ENCODE measurements at regions not wholly inside any gene's neighbourhood (a gene's known extent, or its start where the extent isn't known, plus 50 kb on each side); places are given as distances from the start of the nearest gene placed in this dataset.

DNA sequence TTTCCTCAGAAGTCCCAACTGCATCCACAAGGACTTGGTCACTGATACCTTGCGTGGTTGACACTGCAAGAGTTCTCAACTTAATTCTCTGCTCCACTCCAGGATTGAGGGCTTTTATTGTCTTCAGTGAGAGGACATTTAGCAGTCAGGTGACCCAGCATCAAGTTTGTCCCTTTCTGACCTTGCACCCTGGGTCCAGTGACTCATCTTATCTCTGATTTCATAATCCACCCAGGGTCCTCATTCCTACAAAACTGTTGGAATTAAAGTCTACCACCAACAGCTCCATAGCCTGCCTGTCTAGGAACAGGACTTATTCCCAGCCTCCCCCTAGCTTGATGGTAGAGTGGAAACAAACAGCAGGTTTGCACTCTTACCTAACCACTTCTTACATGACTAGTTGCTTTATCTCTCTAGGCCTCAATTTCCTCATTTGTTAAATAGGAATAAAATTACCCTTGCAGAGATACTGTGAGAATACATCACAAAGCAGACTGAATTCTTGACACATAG lies 151.3 kb upstream of the LPP start:
- DNase-seq (no peak), FAIRE-seq (no peak)
- intact Hi-C loops (cut with DNase I): no loop called here
- Histone ChIP-seq H3K9ac (ENCODE audit: low read length in 3 of 3) (no peak overlapping the region), H3K4me1 (ENCODE audit: control insufficient read depth in 2 of 3, insufficient read depth in 2 of 3, low read depth in 1 of 3, low read length in 3 of 3) (peaks cover 0 to 12% (median 3%) of the 10 kb centered on the region in 3 donors), H3K27ac (ENCODE audit: low read depth in 2 of 2, low read length in 2 of 2) (no peak overlapping the region), H3K9me3 (ENCODE audit: control insufficient read depth in 2 of 3, insufficient read depth in 1 of 3, low read length in 3 of 3) (no peaks in the 10 kb centered on the region), H3K27me3 (ENCODE audit: control insufficient read depth, insufficient read depth, low read length) (no peaks in the 10 kb centered on the region), H3K36me3 (ENCODE audit: control insufficient read depth in 2 of 3, insufficient read depth in 3 of 3, low read length in 3 of 3) (no peaks in the 10 kb centered on the region), H3K4me3 (ENCODE audit: low read length in 3 of 3) (no peak overlapping the region)
- TF ChIP-seq, protein P1, sequence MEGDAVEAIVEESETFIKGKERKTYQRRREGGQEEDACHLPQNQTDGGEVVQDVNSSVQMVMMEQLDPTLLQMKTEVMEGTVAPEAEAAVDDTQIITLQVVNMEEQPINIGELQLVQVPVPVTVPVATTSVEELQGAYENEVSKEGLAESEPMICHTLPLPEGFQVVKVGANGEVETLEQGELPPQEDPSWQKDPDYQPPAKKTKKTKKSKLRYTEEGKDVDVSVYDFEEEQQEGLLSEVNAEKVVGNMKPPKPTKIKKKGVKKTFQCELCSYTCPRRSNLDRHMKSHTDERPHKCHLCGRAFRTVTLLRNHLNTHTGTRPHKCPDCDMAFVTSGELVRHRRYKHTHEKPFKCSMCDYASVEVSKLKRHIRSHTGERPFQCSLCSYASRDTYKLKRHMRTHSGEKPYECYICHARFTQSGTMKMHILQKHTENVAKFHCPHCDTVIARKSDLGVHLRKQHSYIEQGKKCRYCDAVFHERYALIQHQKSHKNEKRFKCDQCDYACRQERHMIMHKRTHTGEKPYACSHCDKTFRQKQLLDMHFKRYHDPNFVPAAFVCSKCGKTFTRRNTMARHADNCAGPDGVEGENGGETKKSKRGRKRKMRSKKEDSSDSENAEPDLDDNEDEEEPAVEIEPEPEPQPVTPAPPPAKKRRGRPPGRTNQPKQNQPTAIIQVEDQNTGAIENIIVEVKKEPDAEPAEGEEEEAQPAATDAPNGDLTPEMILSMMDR (IDR thresholded peaks at IDR 0.05; ENCODE audit: borderline replicate concordance, extremely low read depth, insufficient read depth): no peak

DNA sequence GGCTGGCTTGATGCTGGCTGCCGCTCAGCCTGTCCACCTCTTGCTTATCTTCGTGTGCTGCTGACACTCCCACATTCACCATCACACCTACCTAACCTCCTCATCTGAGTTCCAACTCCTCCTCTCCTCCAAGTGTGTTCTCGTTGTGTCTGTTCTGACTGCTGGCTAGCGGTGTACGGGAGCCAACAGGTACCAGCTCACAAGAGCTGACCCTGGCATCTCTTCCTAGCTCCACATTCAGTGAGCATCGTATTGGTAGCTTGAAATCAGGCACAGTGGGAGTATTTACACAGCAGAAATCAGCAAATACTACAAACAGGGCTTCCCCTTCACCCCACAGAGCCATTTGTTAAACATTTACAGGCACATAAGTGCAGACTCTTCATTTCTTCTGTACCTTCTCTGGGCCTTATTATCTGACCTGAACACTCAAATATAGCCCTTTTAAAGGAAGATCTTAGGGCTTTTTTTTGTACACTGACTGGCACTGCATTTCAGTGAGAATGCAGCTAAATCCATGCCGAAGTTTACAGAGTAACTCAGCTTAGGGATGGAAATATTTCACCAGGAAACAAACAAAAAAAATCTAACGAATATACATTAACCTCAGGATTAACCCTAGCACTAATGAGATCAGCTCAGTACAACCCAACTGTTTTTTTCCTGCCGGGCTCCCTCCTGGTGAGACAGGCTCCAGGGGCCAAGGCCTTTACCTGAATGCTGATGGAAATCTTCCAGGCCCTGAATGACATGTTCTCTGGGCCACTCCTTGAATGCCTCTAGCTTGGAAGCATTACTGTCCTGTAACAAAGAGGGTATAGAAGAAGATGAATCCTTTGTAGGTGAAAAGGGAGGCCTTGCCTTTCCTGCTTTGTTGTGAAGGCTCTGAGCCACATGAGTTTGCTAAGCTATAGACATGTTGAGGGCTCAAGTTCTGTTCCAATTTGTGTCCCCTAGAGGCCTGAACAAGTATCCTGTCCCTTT lies 150.5 kb upstream of the LPP start:
- intact Hi-C loops (cut with DNase I): no loop called here
- Histone ChIP-seq H3K36me3 (ENCODE audit: control insufficient read depth in 2 of 3, insufficient read depth in 3 of 3, low read length in 3 of 3) (no peaks in the 10 kb centered on the region), H3K9ac (ENCODE audit: low read length in 3 of 3) (no peak overlapping the region), H3K27me3 (ENCODE audit: control insufficient read depth, insufficient read depth, low read length) (no peaks in the 10 kb centered on the region), H3K4me1 (ENCODE audit: control insufficient read depth in 2 of 3, insufficient read depth in 2 of 3, low read depth in 1 of 3, low read length in 3 of 3) (peaks cover 0 to 12% (median 3%) of the 10 kb centered on the region in 3 donors), H3K27ac (ENCODE audit: low read depth in 2 of 2, low read length in 2 of 2) (peak overlapping the region; percentile 5 to 25), H3K4me3 (ENCODE audit: low read length in 3 of 3) (no peak overlapping the region), H3K9me3 (ENCODE audit: control insufficient read depth in 2 of 3, insufficient read depth in 1 of 3, low read length in 3 of 3) (no peaks in the 10 kb centered on the region)
- no peak for FAIRE-seq
- TF ChIP-seq, protein P1 (IDR thresholded peaks at IDR 0.05; ENCODE audit: borderline replicate concordance, extremely low read depth, insufficient read depth): no peak
- peak in 3 of 5 donors; percentile 20 to 55 (median 52) for DNase-seq

DNA sequence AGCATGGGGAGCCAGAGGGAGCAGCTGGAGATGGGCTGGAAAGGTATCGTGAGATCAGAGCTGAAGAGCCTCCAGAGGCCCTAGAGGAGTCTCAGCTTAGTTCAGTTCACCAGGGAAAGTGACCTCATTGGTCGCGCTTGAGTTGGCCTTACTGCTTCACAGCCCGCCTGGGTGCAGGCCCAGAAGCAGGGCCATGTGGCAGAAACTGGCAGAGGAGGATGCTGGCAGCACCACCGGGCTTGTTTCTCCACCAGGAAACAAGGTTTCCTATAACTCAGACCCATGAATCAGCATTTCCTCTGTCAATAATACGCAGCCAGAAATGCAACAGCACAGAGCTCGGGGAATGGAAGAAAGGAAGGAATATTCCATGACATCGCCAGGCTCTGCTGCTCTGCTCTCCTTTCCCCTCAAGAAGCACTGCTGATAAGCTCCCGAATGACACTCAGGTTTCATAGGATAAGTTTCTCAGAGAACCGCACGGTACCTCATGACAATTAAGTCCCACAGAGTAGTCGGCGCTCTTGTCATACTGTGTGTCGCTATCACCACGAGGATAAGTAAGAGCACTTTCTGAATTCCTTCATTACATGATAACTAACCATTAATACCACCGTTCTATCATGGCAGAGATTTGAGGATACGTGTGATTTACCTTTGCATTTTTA lies 147.1 kb upstream of the LPP start:
- intact Hi-C loops (cut with DNase I): no loop called here
- Histone ChIP-seq H3K4me1 (ENCODE audit: control insufficient read depth in 2 of 3, insufficient read depth in 2 of 3, low read depth in 1 of 3, low read length in 3 of 3) (peaks cover 0 to 6% (median 3%) of the 10 kb centered on the region in 3 donors), H3K27me3 (ENCODE audit: control insufficient read depth, insufficient read depth, low read length) (no peaks in the 10 kb centered on the region), H3K4me3 (ENCODE audit: low read length in 3 of 3) (no peak overlapping the region), H3K36me3 (ENCODE audit: control insufficient read depth in 2 of 3, insufficient read depth in 3 of 3, low read length in 3 of 3) (no peaks in the 10 kb centered on the region), H3K27ac (ENCODE audit: low read depth in 2 of 2, low read length in 2 of 2) (peak overlapping the region in 1 of 2 donors; percentile 40), H3K9ac (ENCODE audit: low read length in 3 of 3) (no peak overlapping the region), H3K9me3 (ENCODE audit: control insufficient read depth in 2 of 3, insufficient read depth in 1 of 3, low read length in 3 of 3) (no peaks in the 10 kb centered on the region)
- TF ChIP-seq, protein P1 (IDR thresholded peaks at IDR 0.05; ENCODE audit: borderline replicate concordance, extremely low read depth, insufficient read depth): no peak
- FAIRE-seq: no peak
- peak; percentile 58 to 93 (median 72) for DNase-seq

All from kidney (tissue), 13 donors.